AG20443 (cell line): ENCODE measurements at regions not wholly inside any gene's neighbourhood (a gene's known extent, or its start where the extent isn't known, plus 50 kb on each side); places are given as distances from the start of the nearest gene placed in this dataset.
"Not testable (repeated sequence)": the region's sequence is repeated elsewhere in the genome, so short reads cannot be mapped to it uniquely, and the experiment has no call there.

ENCODE experiments used
- DNase-seq: peaks from one replicate; pipeline ENCODE4 v3.0.0; 2012; ENCODE audit warnings: low spot score, mixed read lengths

DNA sequence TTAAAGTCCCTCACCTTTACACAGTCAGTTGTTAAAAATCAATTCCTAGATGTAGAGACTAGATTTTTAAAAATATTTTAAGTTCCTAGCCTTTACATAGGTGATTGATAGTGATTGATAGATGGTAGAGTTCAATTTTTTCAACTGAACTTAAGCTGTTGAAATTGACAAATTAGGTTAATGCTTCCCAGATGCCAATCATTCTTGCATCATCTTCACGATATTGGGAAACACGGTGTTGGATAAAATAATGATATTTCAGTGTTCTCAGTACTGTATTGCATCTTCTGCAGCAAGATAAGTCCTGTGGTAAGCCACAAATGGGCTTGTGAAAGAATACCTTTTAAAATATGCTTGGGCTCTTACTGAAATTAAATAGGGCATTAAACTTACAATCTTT, 667.6 kb downstream of the STK39 start:
- no peak for DNase-seq

DNA sequence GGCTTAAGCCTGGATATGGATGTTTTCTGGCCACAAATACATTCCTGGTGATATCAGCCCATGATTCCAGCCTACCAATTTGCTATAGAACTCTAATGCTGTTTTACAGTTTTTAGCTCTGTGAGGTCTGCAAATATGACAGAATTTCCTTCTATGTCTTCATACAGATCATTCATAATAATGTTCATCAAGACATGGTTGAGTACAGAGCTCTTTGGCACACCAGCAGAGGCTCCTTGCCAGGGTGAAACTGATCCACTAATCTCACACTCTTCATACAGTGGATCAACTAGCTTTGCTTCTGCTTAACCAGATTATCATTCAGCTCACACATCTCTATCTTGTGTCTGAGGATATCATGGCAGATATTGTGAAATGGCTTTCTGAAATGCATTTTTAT, 672.1 kb downstream of the STK39 start:
- no peak for DNase-seq

DNA sequence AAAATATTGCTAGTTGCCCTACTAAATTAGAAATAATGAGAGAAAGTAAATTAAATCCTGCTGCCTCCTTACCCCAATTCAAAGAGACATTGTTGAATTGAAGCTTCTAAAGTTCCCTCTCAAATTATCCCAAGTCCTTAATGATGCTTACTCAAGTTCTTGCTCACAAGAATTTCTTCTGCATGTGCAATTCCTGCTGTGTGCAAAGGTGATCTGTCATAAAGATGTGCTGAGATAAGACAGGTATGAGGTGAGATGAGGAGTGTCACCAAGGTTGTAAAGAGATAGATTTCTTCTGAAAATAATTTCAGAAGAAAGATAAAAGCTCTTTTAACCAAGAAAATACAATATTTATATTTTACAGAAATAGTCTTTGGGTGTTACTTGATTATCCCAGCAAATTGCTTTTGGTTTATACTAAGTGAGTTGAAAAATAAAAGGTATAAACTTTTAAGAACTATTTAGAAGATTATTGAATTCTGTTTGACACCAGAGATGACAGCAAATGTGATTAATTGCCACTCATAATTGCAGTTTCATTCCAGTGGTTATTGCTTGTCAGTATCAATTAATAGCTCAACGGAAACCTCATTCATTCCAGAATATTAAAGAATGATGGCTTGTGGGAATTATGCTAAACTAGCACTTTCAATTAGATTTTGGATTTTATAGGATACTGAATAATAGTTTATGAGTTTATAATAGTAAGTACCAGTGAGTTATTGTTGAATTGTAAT, 674.3 kb downstream of the STK39 start:
- DNase-seq, result no peak

DNA sequence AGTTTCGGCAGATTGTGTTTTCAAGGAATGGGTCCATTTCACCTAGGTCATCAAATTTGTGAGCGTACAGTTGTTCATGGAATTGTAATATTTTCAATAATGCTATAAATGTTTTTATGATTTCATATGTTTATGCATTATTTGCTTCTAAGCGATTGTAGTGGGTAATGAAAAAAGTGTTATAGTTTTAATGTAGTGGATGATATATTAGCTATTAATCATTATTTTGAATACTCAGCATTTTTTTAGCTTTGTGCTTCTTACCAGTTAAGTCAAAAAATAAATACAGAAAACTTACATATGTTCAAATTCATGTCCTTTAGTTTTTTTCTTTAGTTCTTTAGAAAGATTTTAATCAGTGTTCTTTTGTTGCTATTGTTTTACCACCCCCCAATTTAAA, 677.0 kb downstream of the STK39 start:
- no peak for DNase-seq

DNA sequence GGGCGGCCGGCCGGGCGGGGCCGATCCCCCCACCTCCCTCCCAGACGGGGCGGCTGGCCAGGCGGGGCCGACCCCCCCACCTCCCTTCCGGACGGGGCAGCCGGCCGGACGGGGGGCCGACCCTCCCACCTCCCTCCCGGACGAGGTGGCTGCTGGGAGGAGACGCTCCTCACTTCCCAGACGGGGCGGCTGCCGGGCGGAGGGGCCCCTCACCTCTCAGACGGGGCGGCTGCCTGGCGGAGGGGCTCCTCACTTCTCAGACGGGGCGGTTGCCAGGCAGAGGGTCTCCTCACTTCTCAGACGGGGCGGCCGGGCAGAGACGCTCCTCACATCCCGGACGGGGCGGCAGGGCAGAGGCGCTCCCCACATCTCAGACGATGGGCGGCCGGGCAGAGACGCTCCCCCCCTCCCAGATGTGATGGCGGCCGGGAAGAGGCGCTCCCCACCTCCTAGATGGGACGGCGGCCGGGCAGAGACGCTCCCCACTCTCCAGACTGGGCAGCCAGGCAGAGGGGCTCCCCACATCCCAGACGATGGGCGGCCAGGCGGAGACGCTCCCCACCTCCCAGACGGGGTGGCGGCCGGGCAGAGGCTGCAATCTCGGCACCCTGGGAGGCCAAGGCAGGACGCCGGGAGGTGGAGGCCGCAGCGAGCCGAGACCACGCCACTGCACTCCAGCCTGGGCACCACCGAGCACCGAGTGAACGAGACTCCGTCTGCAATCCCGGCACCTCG, 675.8 kb downstream of the XIRP2 start:
- DNase-seq, result not testable (repeated sequence)

DNA sequence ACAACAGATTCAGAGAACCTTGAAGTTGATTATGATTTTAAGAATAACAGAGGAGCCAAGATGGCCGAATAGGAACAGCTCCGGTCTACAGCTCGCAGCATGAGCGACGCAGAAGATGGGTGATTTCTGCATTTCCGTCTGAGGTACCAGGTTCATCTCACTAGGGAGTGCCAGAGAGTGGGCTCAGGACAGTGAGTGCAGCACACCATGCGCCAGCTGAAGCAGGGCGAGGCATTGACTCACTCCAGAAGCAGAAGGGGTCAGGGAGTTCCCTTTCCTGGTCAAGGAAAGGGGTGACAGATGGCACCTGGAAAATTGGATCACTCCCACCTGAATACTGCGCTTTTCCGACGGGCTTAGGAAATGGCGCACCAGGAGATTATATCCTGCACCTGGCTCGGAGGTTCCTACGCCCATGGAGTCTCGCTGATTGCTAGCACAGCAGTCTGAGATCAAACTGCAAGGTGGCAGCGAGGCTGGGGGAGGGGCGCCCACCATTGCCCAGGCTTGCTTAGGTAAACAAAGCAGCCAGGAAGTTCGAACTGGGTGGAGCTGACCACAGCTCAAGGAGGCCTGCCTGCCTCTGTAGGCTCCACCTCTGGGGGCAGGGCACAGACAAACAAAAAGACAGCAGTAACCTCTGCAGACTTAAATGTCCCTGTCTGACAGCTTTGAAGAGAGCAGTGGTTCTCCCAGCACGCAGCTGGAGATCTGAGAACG, 670.2 kb downstream of the XIRP2 start:
- DNase-seq, result not testable (repeated sequence)

DNA sequence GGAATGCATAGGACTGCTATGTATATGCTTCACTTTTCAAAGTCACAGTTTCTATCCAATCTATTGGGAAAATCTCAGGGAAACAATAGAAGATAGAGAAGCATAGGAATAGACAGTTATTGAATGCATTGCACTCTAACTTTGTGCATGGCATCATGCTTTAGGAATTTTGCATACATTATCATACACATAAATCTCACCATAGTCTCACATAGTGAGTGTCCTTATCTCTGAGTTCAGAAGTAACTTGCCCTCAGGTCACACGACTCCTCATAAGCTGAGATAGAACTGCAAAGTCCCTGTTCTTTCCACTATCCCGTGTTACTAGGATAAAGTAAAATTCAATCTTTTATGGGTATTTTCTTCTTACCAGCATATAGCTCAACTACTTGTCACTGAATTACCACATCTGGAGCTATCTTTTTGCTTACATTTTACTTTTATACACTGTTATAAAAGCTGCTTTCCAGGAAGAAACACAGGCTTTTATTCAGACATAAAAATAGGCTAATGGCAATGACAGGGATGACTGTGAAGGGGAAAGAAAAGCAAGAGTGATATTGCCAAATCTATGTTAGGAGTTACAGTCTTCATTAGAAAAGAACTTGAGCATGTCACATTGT, 666.9 kb downstream of the XIRP2 start:
- DNase-seq, result no peak

DNA sequence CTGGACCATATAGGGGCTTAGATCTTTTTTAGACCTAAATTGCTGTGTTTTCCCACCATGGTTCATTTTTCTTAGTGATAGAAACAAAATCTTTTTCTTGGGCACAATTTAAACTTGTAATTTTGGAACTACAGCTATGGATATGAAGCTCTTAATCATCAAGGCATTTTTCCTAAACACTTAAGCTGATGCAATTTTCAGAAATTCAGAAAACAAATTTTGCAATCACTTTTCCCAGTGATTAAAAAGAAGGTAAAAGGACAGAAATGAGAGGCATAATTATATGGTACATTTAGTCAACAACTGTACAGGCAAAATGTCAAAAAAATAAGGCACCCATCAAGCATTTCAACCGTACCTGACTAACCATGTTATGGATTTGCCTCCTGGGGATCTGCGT, 665.4 kb downstream of the XIRP2 start:
- no peak for DNase-seq

DNA sequence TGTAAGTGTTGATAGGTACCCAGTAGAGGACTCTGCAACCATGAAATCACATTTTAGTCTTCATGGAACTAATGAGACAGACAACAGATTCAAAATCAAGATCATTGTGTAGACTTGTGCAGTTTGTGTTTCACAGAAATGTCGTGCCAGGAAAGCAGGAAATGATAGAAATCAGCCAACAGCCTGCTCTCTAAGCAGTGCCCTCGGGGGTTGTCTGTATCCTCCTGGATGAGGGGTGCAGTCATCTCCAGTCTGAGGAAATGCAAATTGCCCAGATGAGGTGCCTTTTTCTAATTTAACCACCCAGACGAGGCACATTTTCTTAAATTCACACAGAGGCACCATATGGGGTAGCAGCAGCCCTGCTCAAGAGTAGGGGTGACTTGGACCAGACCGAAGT, 663.1 kb downstream of the XIRP2 start:
- DNase-seq, result no peak

DNA sequence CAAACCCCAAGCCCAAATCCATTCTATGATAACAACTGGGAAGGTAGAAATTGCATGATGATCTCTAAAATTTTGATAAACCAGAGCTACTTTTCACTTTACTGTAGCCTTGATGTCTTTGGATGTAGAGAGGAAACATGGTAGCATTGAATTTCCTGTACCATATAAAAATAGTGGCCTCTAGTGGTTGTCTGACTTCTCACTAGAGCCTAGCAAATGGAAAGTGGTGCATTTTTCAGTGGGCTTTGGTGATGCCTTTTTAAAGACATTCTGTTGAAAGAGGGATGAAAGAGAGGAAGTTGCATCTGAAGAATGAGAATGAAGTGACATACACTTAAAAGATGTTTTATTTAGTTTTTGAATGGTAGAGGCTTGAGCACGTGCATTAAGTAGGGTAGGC, 662.2 kb downstream of the XIRP2 start:
- DNase-seq, result no peak

DNA sequence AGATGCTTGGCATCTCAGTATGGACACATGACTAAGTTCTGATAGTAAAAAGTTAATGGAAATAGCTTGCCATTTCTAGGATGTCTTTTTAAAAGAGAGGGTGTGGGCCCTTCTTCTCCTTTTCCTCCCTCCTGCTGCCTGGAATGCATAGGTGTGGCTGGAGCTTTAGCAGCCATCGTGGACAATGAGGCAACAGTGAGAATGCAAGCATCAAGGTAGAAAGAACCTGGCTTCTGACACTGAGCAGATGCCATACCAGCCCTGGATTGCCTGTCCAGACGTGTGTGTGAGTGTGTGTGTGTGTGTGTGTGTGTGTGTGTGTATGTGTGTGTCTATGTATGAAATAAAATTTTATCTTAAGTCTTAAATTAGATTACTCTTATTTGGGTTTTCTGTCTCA, 660.1 kb downstream of the XIRP2 start:
- DNase-seq, result no peak

DNA sequence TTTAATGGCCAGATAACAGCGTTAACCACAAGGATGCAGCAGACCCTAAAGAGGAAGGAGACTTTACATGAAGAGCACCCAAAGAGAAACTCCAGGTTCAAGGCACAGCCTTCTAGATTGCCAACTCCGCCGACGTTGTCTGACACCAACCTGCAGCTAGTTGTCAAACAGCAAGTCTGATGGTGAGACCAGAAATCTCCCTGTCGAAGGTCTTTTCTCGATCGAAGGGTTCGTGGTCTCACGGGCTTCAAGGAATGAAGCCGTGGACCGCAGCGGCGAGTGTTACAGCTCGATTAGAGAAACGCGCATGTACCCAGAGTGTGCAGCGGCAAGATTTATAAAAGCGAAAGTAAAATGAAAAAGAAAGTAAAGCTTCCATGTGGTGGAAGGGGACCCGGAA, 656.3 kb downstream of the XIRP2 start:
- DNase-seq, result no peak

DNA sequence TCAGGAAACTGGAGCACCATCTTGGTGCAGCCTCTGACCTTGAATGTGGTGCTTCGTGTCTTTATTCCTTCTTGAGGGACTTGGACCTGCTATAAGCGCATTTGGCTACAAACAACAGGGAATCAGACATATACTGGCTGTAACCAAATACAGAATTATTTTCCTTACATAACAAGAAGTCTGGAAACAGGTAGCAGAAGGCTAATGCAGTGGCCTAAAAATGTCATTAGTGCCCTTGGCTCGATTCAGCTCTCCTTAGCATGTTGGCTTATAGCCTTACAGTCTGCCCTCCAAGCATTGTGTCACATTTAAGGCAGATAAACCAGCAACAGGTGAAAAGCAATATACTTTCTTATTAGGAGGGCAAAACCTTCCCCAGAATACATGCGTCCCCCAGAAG, 655.4 kb downstream of the XIRP2 start:
- no peak for DNase-seq

DNA sequence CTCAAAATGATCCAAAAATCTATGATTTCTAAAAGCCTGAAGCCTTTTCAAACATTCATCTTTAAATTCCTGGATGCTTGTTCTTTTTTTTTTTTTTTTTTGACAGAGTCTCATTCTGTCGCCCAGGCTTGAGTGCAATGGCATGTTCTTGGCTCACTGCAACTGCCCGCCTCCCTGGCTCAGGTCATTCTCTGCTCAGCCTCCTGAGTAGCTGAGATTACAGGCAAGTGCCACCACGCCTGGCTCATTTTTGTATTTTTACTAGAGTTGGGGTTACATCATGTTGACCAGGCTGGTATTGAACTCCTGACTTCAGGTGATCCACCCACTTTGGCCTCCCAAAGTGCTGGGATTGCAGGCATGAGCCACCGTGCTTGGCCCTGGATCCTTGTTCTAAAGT, 649.5 kb downstream of the XIRP2 start:
- no peak for DNase-seq

DNA sequence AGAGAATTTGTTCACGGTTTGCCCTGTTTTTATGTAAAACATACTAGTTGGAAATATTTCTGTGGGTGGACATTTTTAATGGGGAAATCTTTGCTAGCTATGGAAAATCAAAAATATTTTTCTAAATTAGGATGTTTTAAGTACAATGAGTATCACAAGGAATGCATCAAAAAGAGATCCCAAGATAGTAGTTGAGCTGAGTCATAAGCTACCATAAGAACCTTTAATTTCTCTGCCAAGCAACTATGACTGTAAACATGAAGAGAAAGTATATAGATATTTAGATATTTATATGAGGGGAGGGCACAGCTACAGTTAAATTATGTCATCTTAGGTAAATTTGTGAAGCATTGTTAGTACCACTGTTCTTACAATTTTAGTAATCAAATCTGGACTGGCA, 646.2 kb downstream of the XIRP2 start:
- no peak for DNase-seq

DNA sequence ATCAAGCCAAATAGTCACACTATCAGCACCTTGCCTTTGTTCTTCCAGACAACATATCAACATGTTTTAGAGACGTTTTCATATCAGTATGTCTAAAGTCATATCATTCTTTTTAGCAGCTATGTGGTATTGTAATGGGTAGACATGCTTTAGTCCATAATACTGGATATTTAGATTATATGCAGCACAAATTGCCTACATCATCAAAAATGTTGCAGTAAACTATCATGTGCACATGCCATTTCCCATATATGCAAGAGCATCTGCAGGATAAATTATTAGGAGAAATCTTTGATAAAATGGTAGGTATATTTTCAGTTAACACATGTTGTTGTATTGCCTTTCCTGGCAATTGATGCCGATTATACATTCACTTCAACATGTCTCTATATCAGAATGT, 636.5 kb downstream of the XIRP2 start:
- no peak for DNase-seq

DNA sequence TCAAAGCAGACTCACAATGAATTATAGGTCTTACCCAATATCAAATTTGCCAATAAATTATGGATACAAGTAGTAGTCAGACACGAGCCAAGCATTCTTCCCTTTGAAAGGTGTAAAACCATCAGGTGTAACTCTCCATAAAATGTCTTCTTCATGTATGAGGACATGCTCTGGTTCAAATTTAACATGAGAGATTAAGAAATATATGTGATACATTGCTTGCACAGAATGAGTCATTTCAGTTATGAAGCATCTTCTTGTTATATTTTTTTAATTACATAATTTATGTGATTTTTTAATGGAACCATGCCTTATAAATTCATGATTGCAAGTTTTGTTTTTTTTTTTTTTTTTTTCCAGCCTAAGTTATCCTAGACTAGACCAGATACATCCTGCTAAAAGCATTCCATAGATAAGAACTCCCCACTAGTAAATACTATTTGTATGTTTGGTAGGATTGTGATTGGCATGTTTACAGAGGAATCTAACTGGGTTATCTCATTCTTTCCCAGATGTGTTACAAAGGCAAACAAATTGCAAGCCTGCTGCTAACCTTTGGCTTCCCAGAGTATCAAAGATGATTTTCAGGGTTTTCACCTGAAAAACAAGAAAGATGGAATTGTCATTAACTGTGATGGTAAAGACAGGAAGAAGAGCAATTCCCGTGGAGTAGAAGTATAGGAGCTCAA, 621.9 kb downstream of the XIRP2 start:
- no peak for DNase-seq

DNA sequence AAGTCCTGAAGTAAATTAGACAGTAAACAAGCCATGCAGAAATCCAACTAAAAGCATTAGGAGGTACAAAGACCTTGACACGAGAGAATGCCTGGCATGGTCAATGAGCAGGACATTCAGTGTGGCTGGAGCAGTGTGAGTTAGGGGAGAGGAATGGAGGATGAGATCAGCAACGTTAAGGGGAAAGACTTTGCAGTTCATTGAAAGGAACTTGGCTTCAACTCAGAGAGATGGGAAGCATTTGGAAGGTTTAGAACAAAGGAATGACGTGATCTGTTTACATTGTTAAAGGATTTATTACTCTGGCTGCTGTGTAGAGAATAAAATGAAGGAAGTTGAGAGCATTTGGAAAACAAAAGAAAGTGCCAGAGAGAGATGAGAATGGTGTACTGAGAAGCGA, 621.3 kb downstream of the XIRP2 start:
- DNase-seq, result peak; percentile 17

DNA sequence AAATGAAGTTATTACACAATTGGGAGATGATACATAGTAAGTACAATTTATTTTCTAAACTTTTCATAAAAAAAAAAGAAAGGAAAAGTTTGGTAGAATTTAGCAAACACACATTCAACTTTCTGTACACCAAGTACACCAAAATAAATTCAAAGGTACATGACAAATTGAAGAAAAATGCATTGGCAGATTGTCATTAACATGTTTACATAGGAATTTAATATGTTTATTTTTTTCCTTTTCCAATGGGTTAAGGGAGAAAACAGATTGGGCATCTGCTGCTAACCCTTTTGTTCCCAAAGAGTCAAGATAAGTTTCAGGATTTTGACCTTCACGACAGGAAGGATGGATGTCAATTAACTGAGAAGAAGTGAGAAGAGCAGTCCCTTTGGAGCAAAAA, 620.4 kb downstream of the XIRP2 start:
- no peak for DNase-seq

DNA sequence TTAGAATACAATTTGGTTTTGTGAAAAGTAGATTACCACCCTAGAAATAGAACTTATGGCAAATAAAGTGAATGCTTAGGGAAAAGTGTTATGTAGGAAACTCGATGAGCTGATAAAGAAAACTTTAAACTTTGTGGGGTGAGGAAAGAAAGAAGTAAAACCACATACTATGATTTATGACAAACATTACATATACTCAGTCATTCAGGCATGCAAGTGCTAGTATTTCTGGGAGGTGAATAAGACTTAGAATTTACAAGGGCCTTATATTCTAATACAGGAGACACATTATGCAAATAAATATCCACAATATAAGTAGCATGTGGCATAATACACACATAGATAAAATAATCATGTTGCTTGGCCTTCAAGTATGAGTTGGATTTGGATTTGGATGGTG, 618.1 kb downstream of the XIRP2 start:
- DNase-seq, result no peak

DNA sequence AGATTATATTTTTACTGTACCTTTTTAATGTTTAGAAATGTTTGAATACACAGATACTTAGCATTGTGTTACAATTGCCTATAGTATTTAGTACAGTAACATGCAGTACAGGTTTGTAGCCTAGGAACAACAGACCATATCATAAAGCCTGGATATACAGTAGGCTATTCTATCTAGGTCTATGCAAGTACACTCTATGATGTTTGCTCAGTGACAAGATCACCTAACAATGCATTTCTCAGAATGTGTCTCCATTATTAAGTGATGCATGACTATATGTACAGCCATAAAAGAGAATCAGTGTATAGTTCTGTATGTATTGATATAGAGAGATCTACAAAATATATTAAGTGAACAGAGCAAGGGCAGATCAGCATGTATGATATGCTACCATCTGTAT, 616.4 kb downstream of the XIRP2 start:
- no peak for DNase-seq

DNA sequence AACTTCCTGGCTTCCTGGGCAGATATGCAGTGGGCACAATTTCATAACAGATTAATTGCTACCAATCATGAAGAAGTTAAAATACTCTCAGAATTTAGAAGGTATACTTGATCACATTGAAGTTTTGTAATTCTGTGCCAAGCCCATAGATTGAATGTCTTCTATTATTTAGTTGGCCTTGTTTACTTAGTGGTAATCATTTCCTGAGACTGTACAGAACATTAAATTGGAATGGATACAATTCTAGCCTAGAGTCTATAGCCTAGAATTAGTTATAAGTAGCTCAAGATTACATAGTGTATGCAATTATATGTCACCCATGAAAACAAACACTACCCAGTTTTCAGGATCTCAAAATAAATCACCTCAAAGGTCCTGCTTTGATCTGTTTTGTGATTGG, 615.8 kb downstream of the XIRP2 start:
- DNase-seq, result no peak
